ENCODE measurements at regions not wholly inside any gene's neighbourhood (a gene's known extent, or its start where the extent isn't known, plus 50 kb on each side); places are given as distances from the start of the nearest gene placed in this dataset.

- H3K9me3 ChIP-seq (ENCODE audit: control insufficient read depth, insufficient read depth, low read depth, low read length) = no peaks in the 10 kb centered on the region
- H3K9ac ChIP-seq (ENCODE audit: insufficient read depth, low read length) = no peak overlapping the region
- H3K27me3 ChIP-seq (ENCODE audit: control insufficient read depth, insufficient read depth, low read length) = peaks cover 7% of the 10 kb centered on the region
- H3K36me3 ChIP-seq (ENCODE audit: control insufficient read depth, insufficient read depth, low read length) = no peaks in the 10 kb centered on the region
- H4K20me1 ChIP-seq (ENCODE audit: control insufficient read depth, extremely low read depth, insufficient read depth, low read length) = no peaks in the 10 kb centered on the region
- H2AFZ ChIP-seq (ENCODE audit: low read length) = no peak overlapping the region
- no peak overlapping the region for H3K4me3 ChIP-seq (replicated peaks in 1 of 4; ENCODE audit: control extremely low read depth in 1 of 4, insufficient read depth in 1 of 4, low read depth in 3 of 4, low read length in 4 of 4)
- H3K27ac ChIP-seq (ENCODE audit: insufficient read depth, low read length) = no peak overlapping the region
- H3K4me2 ChIP-seq (ENCODE audit: extremely low read depth, insufficient read depth, low read length) = no peak overlapping the region
- no peaks in the 10 kb centered on the region for H3K4me1 ChIP-seq (ENCODE audit: control insufficient read depth, extremely low read depth, insufficient read depth, low read length)
- H3K79me2 ChIP-seq (ENCODE audit: control insufficient read depth, insufficient read depth, low read length) = no peaks in the 10 kb centered on the region
- no peak for DNase-seq (ENCODE audit: low read depth in 2 of 2)
- TF ChIP-seq EZH2 (IDR thresholded peaks at IDR 0.05; ENCODE audit: low read length, missing control alignments) (no peak), CTCF (conservative IDR thresholded peaks at IDR 0.05 in 1 of 2, IDR thresholded peaks at IDR 0.05 in 1 of 2; ENCODE audit: low read depth in 1 of 2, low read length in 2 of 2) (no peak)
These were observed 181.1 kb upstream of the COPS8 start for GRCh38 chr2:236904389-236905263.

GRCh38 chr2:236905976-236906375 is 179.7 kb upstream of the COPS8 start:
- Histone ChIP-seq H4K20me1 (ENCODE audit: control insufficient read depth, extremely low read depth, insufficient read depth, low read length) (no peaks in the 10 kb centered on the region), H3K9ac (ENCODE audit: insufficient read depth, low read length) (no peak overlapping the region), H3K4me1 (ENCODE audit: control insufficient read depth, extremely low read depth, insufficient read depth, low read length) (no peaks in the 10 kb centered on the region), H3K79me2 (ENCODE audit: control insufficient read depth, insufficient read depth, low read length) (no peaks in the 10 kb centered on the region), H3K4me3 (replicated peaks in 1 of 4; ENCODE audit: control extremely low read depth in 1 of 4, insufficient read depth in 1 of 4, low read depth in 3 of 4, low read length in 4 of 4) (no peak overlapping the region), H3K9me3 (ENCODE audit: control insufficient read depth, insufficient read depth, low read depth, low read length) (no peaks in the 10 kb centered on the region), H3K36me3 (ENCODE audit: control insufficient read depth, insufficient read depth, low read length) (no peaks in the 10 kb centered on the region), H3K27me3 (ENCODE audit: control insufficient read depth, insufficient read depth, low read length) (peaks cover 7% of the 10 kb centered on the region), H2AFZ (ENCODE audit: low read length) (no peak overlapping the region), H3K27ac (ENCODE audit: insufficient read depth, low read length) (no peak overlapping the region), H3K4me2 (ENCODE audit: extremely low read depth, insufficient read depth, low read length) (no peak overlapping the region)
- no peak for TF ChIP-seq CTCF (conservative IDR thresholded peaks at IDR 0.05 in 1 of 2, IDR thresholded peaks at IDR 0.05 in 1 of 2; ENCODE audit: low read depth in 1 of 2, low read length in 2 of 2)
- no peak for TF ChIP-seq EZH2 (IDR thresholded peaks at IDR 0.05; ENCODE audit: low read length, missing control alignments)
- DNase-seq (ENCODE audit: low read depth in 2 of 2) = no peak

GRCh38 chr2:236908439-236909192 is 177.1 kb upstream of the COPS8 start:
- Histone ChIP-seq H3K79me2 (ENCODE audit: control insufficient read depth, insufficient read depth, low read length) (no peaks in the 10 kb centered on the region), H3K4me2 (ENCODE audit: extremely low read depth, insufficient read depth, low read length) (no peak overlapping the region), H3K27me3 (ENCODE audit: control insufficient read depth, insufficient read depth, low read length) (peaks cover 5% of the 10 kb centered on the region), H3K4me3 (replicated peaks in 1 of 4; ENCODE audit: control extremely low read depth in 1 of 4, insufficient read depth in 1 of 4, low read depth in 3 of 4, low read length in 4 of 4) (no peak overlapping the region), H3K9ac (ENCODE audit: insufficient read depth, low read length) (no peak overlapping the region), H4K20me1 (ENCODE audit: control insufficient read depth, extremely low read depth, insufficient read depth, low read length) (no peaks in the 10 kb centered on the region), H2AFZ (ENCODE audit: low read length) (no peak overlapping the region), H3K4me1 (ENCODE audit: control insufficient read depth, extremely low read depth, insufficient read depth, low read length) (no peaks in the 10 kb centered on the region), H3K36me3 (ENCODE audit: control insufficient read depth, insufficient read depth, low read length) (no peaks in the 10 kb centered on the region), H3K27ac (ENCODE audit: insufficient read depth, low read length) (no peak overlapping the region), H3K9me3 (ENCODE audit: control insufficient read depth, insufficient read depth, low read depth, low read length) (no peaks in the 10 kb centered on the region)
- TF ChIP-seq EZH2 (IDR thresholded peaks at IDR 0.05; ENCODE audit: low read length, missing control alignments) = no peak
- TF ChIP-seq CTCF (conservative IDR thresholded peaks at IDR 0.05 in 1 of 2, IDR thresholded peaks at IDR 0.05 in 1 of 2; ENCODE audit: low read depth in 1 of 2, low read length in 2 of 2) = no peak
- DNase-seq (ENCODE audit: low read depth in 2 of 2) = no peak

All from fibroblast of lung (primary cell).